GM12878 (cell line): ENCODE measurements at regions not wholly inside any gene's neighbourhood (a gene's known extent, or its start where the extent isn't known, plus 50 kb on each side); places are given as distances from the start of the nearest gene placed in this dataset.

ENCODE experiments used
- ATAC-seq: fragments of 200-7000 bp; cut with Tn5 transposase; 3 replicates; pipeline ENCODE4 v1.9.1; 2020; ENCODE audit warnings: mild to moderate bottlenecking, moderate library complexity
- BruUV-seq: library from RNA; stranded (reverse); fragments of 400-500 nt; replicated peaks from 2 replicates; lab custom pipeline; 2021; lab: Mats Ljungman, UMichigan
- CTCF ChIA-PET: fragments of 300-600 bp; sonication (Branson Sonifier 250); formaldehyde crosslinking; extraction: SDS; loops from one replicate; lab custom pipeline; 2021; ENCODE audit warnings: inconsistent platforms; lab: Yijun Ruan, JAX
- POLR2A ChIA-PET: fragments of 350-600 bp; formaldehyde crosslinking; extraction: SDS; loops from one replicate; lab custom pipeline; 2021; ENCODE audit warnings: inconsistent platforms; lab: Charles Lee
- RAD21 ChIA-PET: fragments of 300-600 bp; sonication (Branson Sonifier 250); formaldehyde crosslinking; loops from one replicate; lab custom pipeline; 2023; ENCODE audit warnings: antibody characterized with exemption; ENCODE audit not compliant: unreplicated experiment; lab: Charles Lee
- SMC1A ChIA-PET: fragments of 300-600 bp; sonication (Branson Sonifier 250); formaldehyde crosslinking; loops from one replicate; lab custom pipeline; 2023; ENCODE audit not compliant: unreplicated experiment, uncharacterized antibody; lab: Charles Lee
- DNase-seq: peaks from one replicate; pipeline ENCODE4 v3.0.0-alpha.2; 2011; ENCODE audit warnings: low read depth, low spot score
- FAIRE-seq: peaks from 3 replicates; lab custom pipeline; 2011; peaks lifted over from hg19 to GRCh38; lab: Jason Lieb, UNC
- H2AFZ ChIP-seq: 2 replicates; pipeline ENCODE4 v1.6.0; 2011; ENCODE audit warnings: low read depth, low read length, control low read depth; ENCODE audit not compliant: control insufficient read depth
- H3K27ac ChIP-seq: 2 replicates; pipeline ENCODE4 v1.5.1; 2011; ENCODE audit warnings: control low read depth; ENCODE audit not compliant: control insufficient read depth, insufficient read depth
- H3K27me3 ChIP-seq, 2 experiments: replicated peaks in 1 of 2; 2 replicates each; pipeline versions ENCODE4 v1.6.0 to v1.6.1; 2011; ENCODE audit warnings: low read length in 1 of 2; ENCODE audit not compliant: control insufficient read depth in 2 of 2, insufficient read depth in 2 of 2
- H3K36me3 ChIP-seq, 2 experiments: 2 replicates each; pipeline ENCODE4 v1.5.1; 2011; ENCODE audit warnings: low read length in 1 of 2; ENCODE audit not compliant: control insufficient read depth in 2 of 2, insufficient read depth in 2 of 2
- H3K4me1 ChIP-seq: 2 replicates; pipeline ENCODE4 v1.6.1; 2011; ENCODE audit warnings: mild to moderate bottlenecking, low read length, moderate library complexity, mixed read lengths; ENCODE audit not compliant: control insufficient read depth, insufficient read depth
- H3K4me2 ChIP-seq: 2 replicates; pipeline ENCODE4 v1.6.0; 2011; ENCODE audit warnings: control low read depth; ENCODE audit not compliant: control insufficient read depth, insufficient read depth
- H3K4me3 ChIP-seq: fragments of 200-600 bp; sonication (generic); 2 replicates; pipeline ENCODE4 v1.5.1; 2016
- H3K79me2 ChIP-seq: 2 replicates; pipeline ENCODE4 v1.6.0; 2011; ENCODE audit warnings: low read length; ENCODE audit not compliant: control insufficient read depth, insufficient read depth
- H3K9ac ChIP-seq: 2 replicates; pipeline ENCODE4 v1.8.0; 2011; ENCODE audit warnings: low read length, control low read depth, mixed read lengths; ENCODE audit not compliant: control insufficient read depth, insufficient read depth
- H3K9me3 ChIP-seq: replicated peaks from 3 replicates; pipeline ENCODE4 v1.5.1; 2011; ENCODE audit warnings: mild to moderate bottlenecking, low read length; ENCODE audit not compliant: control insufficient read depth, insufficient read depth
- H4K20me1 ChIP-seq: 2 replicates; pipeline ENCODE4 v1.6.0; 2011; ENCODE audit not compliant: control insufficient read depth, insufficient read depth
- CBX3 ChIP-seq: fragments of 200-600 bp; sonication (generic); IDR thresholded peaks from 2 replicates; pipeline ENCODE4 v1.6.1; 2016; ENCODE audit warnings: low read depth, borderline replicate concordance
- CEBPZ ChIP-seq: fragments of 150-350 bp; IDR thresholded peaks from 2 replicates; pipeline ENCODE4 v1.6.1; 2016; ENCODE audit warnings: low read depth, low read length
- FOXK2 ChIP-seq: fragments of 450-650 bp; IDR thresholded peaks from 2 replicates; pipeline ENCODE4 v1.6.1; 2017; ENCODE audit warnings: mild to moderate bottlenecking, moderate library complexity
- KAT2A ChIP-seq: conservative IDR thresholded peaks from 2 replicates; pipeline ENCODE4 v1.6.1; 2011; ENCODE audit warnings: low read depth, low read length; ENCODE audit not compliant: control insufficient read depth
- KLF5 ChIP-seq: fragments of 450-650 bp; IDR thresholded peaks from 2 replicates; pipeline ENCODE4 v1.6.1; 2014; ENCODE audit warnings: mild to moderate bottlenecking; ENCODE audit not compliant: partially characterized antibody
- PAX5 ChIP-seq: IDR thresholded peaks from 2 replicates; pipeline ENCODE4 v1.6.1; 2011; ENCODE audit warnings: low read depth, low read length, borderline replicate concordance
- RAD21 ChIP-seq: IDR thresholded peaks from 2 replicates; pipeline ENCODE4 v1.6.1; 2011; ENCODE audit warnings: mild to moderate bottlenecking, low read depth, low read length, moderate library complexity; ENCODE audit not compliant: insufficient read depth
- WGBS: methylation state at CpG from one replicate; pipeline ENCODE4 v1.1.6; 2016; ENCODE audit warnings: low lambda C conversion rate; ENCODE audit not compliant: insufficient replicate concordance, insufficient coverage; ENCODE audit errors: missing lambda C conversion rate; 5-methylcytosine and 5-hydroxymethylcytosine counted together
- in situ Hi-C: fragments of 300-500 bp; cut with MboI; formaldehyde crosslinking; loops from 9 replicates; pipeline ENCODE4 v1.14.3; 2018; ENCODE audit warnings: mixed read lengths
- intact Hi-C: fragments of 100-400 bp; cut with micrococcal nuclease; formaldehyde crosslinking; loops from one replicate; pipeline ENCODE4 v1.14.2; 2022; ENCODE audit not compliant: unreplicated experiment
- TF ChIP-seq, protein P1 (sequence below): fragments of 450-650 bp; IDR thresholded peaks from 2 replicates; pipeline ENCODE4 v1.6.1; 2016; ENCODE audit warnings: mild to moderate bottlenecking
- TF ChIP-seq, protein P2 (sequence below): IDR thresholded peaks from 2 replicates; pipeline ENCODE4 v1.6.1; 2011; ENCODE audit warnings: borderline replicate concordance, low read depth, mild to moderate bottlenecking, moderate library complexity, mixed read lengths, low read length; ENCODE audit not compliant: insufficient read depth; ENCODE audit errors: extremely low read length
- TF ChIP-seq, protein P3 (sequence below): IDR thresholded peaks from 2 replicates; pipeline ENCODE4 v1.6.1; 2012; ENCODE audit warnings: improper control_type of control experiment, low read depth, low read length; ENCODE audit not compliant: insufficient replicate concordance

GRCh38 chrX:65877953-65878352 is 161.9 kb downstream of the VSIG4 start:
- ChIA-PET CTCF (no interaction called here), SMC1A (no interaction called here), RAD21 (no interaction called here), POLR2A (no interaction called here)
- Histone ChIP-seq H3K27ac (no peak overlapping the region), H3K4me2 (no peak overlapping the region), H4K20me1 (no peaks in the 10 kb centered on the region), H3K79me2 (no peaks in the 10 kb centered on the region), H3K9ac (no peak overlapping the region), H3K4me3 (no peak overlapping the region), H3K4me1 (no peaks in the 10 kb centered on the region), H3K36me3 (no peaks in the 10 kb centered on the region), H3K27me3 (no peaks in the 10 kb centered on the region), H3K9me3 (no peaks in the 10 kb centered on the region; the same call in 2 of the 3 replicates), H2AFZ (no peak overlapping the region)
- no peak for DNase-seq
- WGBS: 46% methylated on average over 3 of the region's 3 CpGs
- ATAC-seq: no peak
- in situ Hi-C loops (no loop called here), intact Hi-C loops (no loop called here)
- FAIRE-seq: no peak
- TF ChIP-seq, protein P1, sequence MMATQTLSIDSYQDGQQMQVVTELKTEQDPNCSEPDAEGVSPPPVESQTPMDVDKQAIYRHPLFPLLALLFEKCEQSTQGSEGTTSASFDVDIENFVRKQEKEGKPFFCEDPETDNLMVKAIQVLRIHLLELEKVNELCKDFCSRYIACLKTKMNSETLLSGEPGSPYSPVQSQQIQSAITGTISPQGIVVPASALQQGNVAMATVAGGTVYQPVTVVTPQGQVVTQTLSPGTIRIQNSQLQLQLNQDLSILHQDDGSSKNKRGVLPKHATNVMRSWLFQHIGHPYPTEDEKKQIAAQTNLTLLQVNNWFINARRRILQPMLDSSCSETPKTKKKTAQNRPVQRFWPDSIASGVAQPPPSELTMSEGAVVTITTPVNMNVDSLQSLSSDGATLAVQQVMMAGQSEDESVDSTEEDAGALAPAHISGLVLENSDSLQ: no peak
- no peak for TF ChIP-seq CBX3
- TF ChIP-seq RAD21: no peak
- TF ChIP-seq KLF5: no peak
- TF ChIP-seq, protein P2, sequence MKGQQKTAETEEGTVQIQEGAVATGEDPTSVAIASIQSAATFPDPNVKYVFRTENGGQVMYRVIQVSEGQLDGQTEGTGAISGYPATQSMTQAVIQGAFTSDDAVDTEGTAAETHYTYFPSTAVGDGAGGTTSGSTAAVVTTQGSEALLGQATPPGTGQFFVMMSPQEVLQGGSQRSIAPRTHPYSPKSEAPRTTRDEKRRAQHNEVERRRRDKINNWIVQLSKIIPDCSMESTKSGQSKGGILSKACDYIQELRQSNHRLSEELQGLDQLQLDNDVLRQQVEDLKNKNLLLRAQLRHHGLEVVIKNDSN: no peak
- no peak for TF ChIP-seq PAX5
- no peak for TF ChIP-seq KAT2A
- TF ChIP-seq, protein P3, sequence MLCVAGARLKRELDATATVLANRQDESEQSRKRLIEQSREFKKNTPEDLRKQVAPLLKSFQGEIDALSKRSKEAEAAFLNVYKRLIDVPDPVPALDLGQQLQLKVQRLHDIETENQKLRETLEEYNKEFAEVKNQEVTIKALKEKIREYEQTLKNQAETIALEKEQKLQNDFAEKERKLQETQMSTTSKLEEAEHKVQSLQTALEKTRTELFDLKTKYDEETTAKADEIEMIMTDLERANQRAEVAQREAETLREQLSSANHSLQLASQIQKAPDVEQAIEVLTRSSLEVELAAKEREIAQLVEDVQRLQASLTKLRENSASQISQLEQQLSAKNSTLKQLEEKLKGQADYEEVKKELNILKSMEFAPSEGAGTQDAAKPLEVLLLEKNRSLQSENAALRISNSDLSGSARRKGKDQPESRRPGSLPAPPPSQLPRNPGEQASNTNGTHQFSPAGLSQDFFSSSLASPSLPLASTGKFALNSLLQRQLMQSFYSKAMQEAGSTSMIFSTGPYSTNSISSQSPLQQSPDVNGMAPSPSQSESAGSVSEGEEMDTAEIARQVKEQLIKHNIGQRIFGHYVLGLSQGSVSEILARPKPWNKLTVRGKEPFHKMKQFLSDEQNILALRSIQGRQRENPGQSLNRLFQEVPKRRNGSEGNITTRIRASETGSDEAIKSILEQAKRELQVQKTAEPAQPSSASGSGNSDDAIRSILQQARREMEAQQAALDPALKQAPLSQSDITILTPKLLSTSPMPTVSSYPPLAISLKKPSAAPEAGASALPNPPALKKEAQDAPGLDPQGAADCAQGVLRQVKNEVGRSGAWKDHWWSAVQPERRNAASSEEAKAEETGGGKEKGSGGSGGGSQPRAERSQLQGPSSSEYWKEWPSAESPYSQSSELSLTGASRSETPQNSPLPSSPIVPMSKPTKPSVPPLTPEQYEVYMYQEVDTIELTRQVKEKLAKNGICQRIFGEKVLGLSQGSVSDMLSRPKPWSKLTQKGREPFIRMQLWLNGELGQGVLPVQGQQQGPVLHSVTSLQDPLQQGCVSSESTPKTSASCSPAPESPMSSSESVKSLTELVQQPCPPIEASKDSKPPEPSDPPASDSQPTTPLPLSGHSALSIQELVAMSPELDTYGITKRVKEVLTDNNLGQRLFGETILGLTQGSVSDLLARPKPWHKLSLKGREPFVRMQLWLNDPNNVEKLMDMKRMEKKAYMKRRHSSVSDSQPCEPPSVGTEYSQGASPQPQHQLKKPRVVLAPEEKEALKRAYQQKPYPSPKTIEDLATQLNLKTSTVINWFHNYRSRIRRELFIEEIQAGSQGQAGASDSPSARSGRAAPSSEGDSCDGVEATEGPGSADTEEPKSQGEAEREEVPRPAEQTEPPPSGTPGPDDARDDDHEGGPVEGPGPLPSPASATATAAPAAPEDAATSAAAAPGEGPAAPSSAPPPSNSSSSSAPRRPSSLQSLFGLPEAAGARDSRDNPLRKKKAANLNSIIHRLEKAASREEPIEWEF: no peak
- TF ChIP-seq FOXK2: no peak
- no peak for TF ChIP-seq CEBPZ
- BruUV-seq: no TSS peak
